SK-N-MC (cell line): ENCODE measurements at regions not wholly inside any gene's neighbourhood (a gene's known extent, or its start where the extent isn't known, plus 50 kb on each side); places are given as distances from the start of the nearest gene placed in this dataset.

Experiments used
- EZH2 ChIP-seq: fragments of 200-600 bp; sonication (generic); IDR thresholded peaks from one replicate; pipeline ENCODE4 v1.6.1; 2017; ENCODE audit warnings: antibody characterized with exemption
- POLR2AphosphoS5 ChIP-seq: IDR thresholded peaks from 2 replicates; pipeline ENCODE4 v1.6.1; 2012; ENCODE audit warnings: mild to moderate bottlenecking, low read depth, low read length, borderline replicate concordance

- TF ChIP-seq EZH2 (no peak), POLR2AphosphoS5 (no peak)
These were observed 209.0 kb downstream of the SEC61B start for GRCh38 chr9:99431103-99431502.
